Activated T-cell treated with anti-CD3 and anti-CD28 coated beads, Interleukin-2, amount 50 U/mL, for 72 hours (primary cell): ENCODE measurements at regions not wholly inside any gene's neighbourhood (a gene's known extent, or its start where the extent isn't known, plus 50 kb on each side); places are given as distances from the start of the nearest gene placed in this dataset.

Experiments used
- ATAC-seq, 2 donors: fragments of 150-1000 bp; cut with Tn5 transposase; replicated peaks in 1 of 2; 2 replicates each; pipeline ENCODE4 v1.10.0; 2021; ENCODE audit warnings: moderate library complexity in 2 of 2, mild to moderate bottlenecking in 1 of 2
- DNase-seq, 2 donors: peaks; one replicate each; pipeline ENCODE4 v3.0.0; 2021 to 2022; ENCODE audit warnings: mixed read lengths in 1 of 2
- H3K27ac Mint-ChIP-seq: one replicate; pipeline ENCODE4 v1.8.0; 2022; ENCODE audit warnings: mild to moderate bottlenecking, moderate library complexity, mixed read lengths
- H3K27me3 Mint-ChIP-seq: one replicate; pipeline ENCODE4 v1.8.0; 2022; ENCODE audit warnings: low read depth, mixed read lengths
- H3K36me3 Mint-ChIP-seq, 2 donors: one replicate each; pipeline ENCODE4 v1.8.0; 2022; ENCODE audit warnings: mixed read lengths in 2 of 2, mild to moderate bottlenecking in 1 of 2; ENCODE audit not compliant: insufficient read depth in 2 of 2
- H3K4me1 Mint-ChIP-seq: one replicate; pipeline ENCODE4 v1.8.0; 2022; ENCODE audit warnings: low read depth, mixed read lengths
- H3K4me3 Mint-ChIP-seq, 2 donors: one replicate each; pipeline ENCODE4 v1.8.0; 2022; ENCODE audit warnings: mild to moderate bottlenecking in 2 of 2, mixed read lengths in 2 of 2, moderate library complexity in 2 of 2
- H3K9me3 Mint-ChIP-seq, 2 donors: one replicate each; pipeline ENCODE4 v1.8.0; 2022; ENCODE audit warnings: mixed read lengths in 2 of 2

GRCh38 chr3:65033576-65033975 is 345.8 kb upstream of the ADAMTS9 start:
- ATAC-seq (no peak), DNase-seq (no peak)
- Mint-ChIP-seq H3K27me3 (no peaks in the 10 kb centered on the region), H3K27ac (no peak overlapping the region), H3K9me3 (peaks cover 15 to 16% of the 10 kb centered on the region in 2 donors), H3K36me3 (peaks cover 0 to 2% of the 10 kb centered on the region in 2 donors), H3K4me3 (no peak overlapping the region), H3K4me1 (peaks cover 7% of the 10 kb centered on the region)

- Mint-ChIP-seq H3K9me3 (peaks cover 11 to 14% of the 10 kb centered on the region in 2 donors), H3K4me1 (peaks cover 7% of the 10 kb centered on the region), H3K27me3 (no peaks in the 10 kb centered on the region), H3K36me3 (peaks cover 0 to 2% of the 10 kb centered on the region in 2 donors), H3K27ac (no peak overlapping the region), H3K4me3 (no peak overlapping the region)
- DNase-seq: no peak
- ATAC-seq: peak; percentile 41 to 44
These were observed 343.2 kb upstream of the ADAMTS9 start for GRCh38 chr3:65030847-65031463.

GRCh38 chr3:65030014-65030627 is 342.3 kb upstream of the ADAMTS9 start:
- ATAC-seq (no peak), DNase-seq (no peak)
- Mint-ChIP-seq H3K4me3 (no peak overlapping the region), H3K27me3 (no peaks in the 10 kb centered on the region), H3K9me3 (peaks cover 14 to 15% of the 10 kb centered on the region in 2 donors), H3K27ac (no peak overlapping the region), H3K4me1 (peaks cover 7% of the 10 kb centered on the region), H3K36me3 (peaks cover 0 to 2% of the 10 kb centered on the region in 2 donors)

GRCh38 chr3:65029130-65029529 is 341.3 kb upstream of the ADAMTS9 start:
- Mint-ChIP-seq H3K4me1 (peaks cover 7% of the 10 kb centered on the region), H3K4me3 (no peak overlapping the region), H3K9me3 (peaks cover 14 to 15% of the 10 kb centered on the region in 2 donors), H3K27ac (no peak overlapping the region), H3K27me3 (no peaks in the 10 kb centered on the region), H3K36me3 (peaks cover 0 to 2% of the 10 kb centered on the region in 2 donors)
- no peak for DNase-seq
- no peak for ATAC-seq

- Mint-ChIP-seq H3K9me3 (peaks cover 14 to 18% of the 10 kb centered on the region in 2 donors), H3K4me1 (peaks cover 7% of the 10 kb centered on the region), H3K27me3 (no peaks in the 10 kb centered on the region), H3K36me3 (peaks cover 0 to 2% of the 10 kb centered on the region in 2 donors), H3K4me3 (no peak overlapping the region), H3K27ac (no peak overlapping the region)
- no peak for ATAC-seq
- no peak for DNase-seq
These were observed 340.2 kb upstream of the ADAMTS9 start for GRCh38 chr3:65028024-65028423.

- no peaks in the 10 kb centered on the region for H3K27me3 Mint-ChIP-seq
- no peak overlapping the region for H3K27ac Mint-ChIP-seq
- DNase-seq (no peak), ATAC-seq (no peak)
- peaks cover 16 to 18% of the 10 kb centered on the region in 2 donors for H3K9me3 Mint-ChIP-seq
- peaks cover 7% of the 10 kb centered on the region for H3K4me1 Mint-ChIP-seq
- H3K36me3 Mint-ChIP-seq: peaks cover 0 to 2% of the 10 kb centered on the region in 2 donors
- H3K4me3 Mint-ChIP-seq: no peak overlapping the region
These were observed 339.5 kb upstream of the ADAMTS9 start for GRCh38 chr3:65027335-65027734.

GRCh38 chr3:65026151-65026550 is 338.4 kb upstream of the ADAMTS9 start:
- no peak for DNase-seq
- H3K4me1 Mint-ChIP-seq: peaks cover 7% of the 10 kb centered on the region

GRCh38 chr3:65024148-65024547 is 336.3 kb upstream of the ADAMTS9 start:
- Mint-ChIP-seq H3K4me1 (no peaks in the 10 kb centered on the region), H3K27ac (no peak overlapping the region), H3K9me3 (peaks cover 5 to 7% of the 10 kb centered on the region in 2 donors), H3K4me3 (no peak overlapping the region), H3K36me3 (no peaks in the 10 kb centered on the region), H3K27me3 (no peaks in the 10 kb centered on the region)
- ATAC-seq: no peak
- DNase-seq: no peak

More at GRCh38 chr3:65026151-65026550, 338.4 kb upstream of the ADAMTS9 start:
- no peak overlapping the region for H3K27ac Mint-ChIP-seq
- H3K4me3 Mint-ChIP-seq: no peak overlapping the region
- ATAC-seq: no peak
- peaks cover 16 to 18% of the 10 kb centered on the region in 2 donors for H3K9me3 Mint-ChIP-seq
- H3K27me3 Mint-ChIP-seq: no peaks in the 10 kb centered on the region
- peaks cover 0 to 2% of the 10 kb centered on the region in 2 donors for H3K36me3 Mint-ChIP-seq

GRCh38 chr3:65020281-65021160 is 332.7 kb upstream of the ADAMTS9 start:
- no peaks in the 10 kb centered on the region for H3K36me3 Mint-ChIP-seq
- no peaks in the 10 kb centered on the region for H3K4me1 Mint-ChIP-seq
- no peak overlapping the region for H3K4me3 Mint-ChIP-seq
- ATAC-seq (no peak), DNase-seq (no peak)
- H3K27ac Mint-ChIP-seq: no peak overlapping the region
- H3K27me3 Mint-ChIP-seq: no peaks in the 10 kb centered on the region
- peaks cover 3 to 5% of the 10 kb centered on the region in 2 donors for H3K9me3 Mint-ChIP-seq

- Mint-ChIP-seq H3K27ac (no peak overlapping the region), H3K36me3 (no peaks in the 10 kb centered on the region), H3K9me3 (peaks cover 3 to 5% of the 10 kb centered on the region in 2 donors), H3K4me1 (no peaks in the 10 kb centered on the region), H3K4me3 (no peak overlapping the region), H3K27me3 (no peaks in the 10 kb centered on the region)
- ATAC-seq (no peak), DNase-seq (no peak)
These were observed 331.7 kb upstream of the ADAMTS9 start for GRCh38 chr3:65019443-65020055.

- no peak overlapping the region for H3K27ac Mint-ChIP-seq
- peaks cover 5 to 7% of the 10 kb centered on the region in 2 donors for H3K9me3 Mint-ChIP-seq
- no peaks in the 10 kb centered on the region for H3K4me1 Mint-ChIP-seq
- DNase-seq (no peak), ATAC-seq (no peak)
- no peaks in the 10 kb centered on the region for H3K27me3 Mint-ChIP-seq
- no peaks in the 10 kb centered on the region for H3K36me3 Mint-ChIP-seq
- H3K4me3 Mint-ChIP-seq: no peak overlapping the region
These were observed 331.0 kb upstream of the ADAMTS9 start for GRCh38 chr3:65018801-65019200.

- no peak overlapping the region for H3K4me3 Mint-ChIP-seq
- H3K27ac Mint-ChIP-seq: no peak overlapping the region
- H3K27me3 Mint-ChIP-seq: no peaks in the 10 kb centered on the region
- DNase-seq (no peak), ATAC-seq (no peak)
- H3K9me3 Mint-ChIP-seq: peaks cover 4 to 6% of the 10 kb centered on the region in 2 donors
- no peaks in the 10 kb centered on the region for H3K36me3 Mint-ChIP-seq
- no peaks in the 10 kb centered on the region for H3K4me1 Mint-ChIP-seq
These were observed 329.6 kb upstream of the ADAMTS9 start for GRCh38 chr3:65017359-65017758.

- Mint-ChIP-seq H3K36me3 (no peaks in the 10 kb centered on the region), H3K4me3 (no peak overlapping the region), H3K4me1 (no peaks in the 10 kb centered on the region), H3K27me3 (no peaks in the 10 kb centered on the region), H3K9me3 (peaks cover 4 to 6% of the 10 kb centered on the region in 2 donors), H3K27ac (no peak overlapping the region)
- ATAC-seq: no peak
- DNase-seq: no peak
These were observed 327.9 kb upstream of the ADAMTS9 start for GRCh38 chr3:65015711-65016110.
